NCI-H1105 (cell line): ENCODE measurements at regions not wholly inside any gene's neighbourhood (a gene's known extent, or its start where the extent isn't known, plus 50 kb on each side); places are given as distances from the start of the nearest gene placed in this dataset.

Experiments used
- DNase-seq: peaks from one replicate; lab custom pipeline; 2025; lab: John Stamatoyannopoulos, UW

GRCh38 chr12:30437616-30438015, 258.1 kb downstream of the IPO8 start:
- DNase-seq: no peak

- no peak for DNase-seq
These were observed 258.6 kb downstream of the IPO8 start for GRCh38 chr12:30437044-30437443.

DNA sequence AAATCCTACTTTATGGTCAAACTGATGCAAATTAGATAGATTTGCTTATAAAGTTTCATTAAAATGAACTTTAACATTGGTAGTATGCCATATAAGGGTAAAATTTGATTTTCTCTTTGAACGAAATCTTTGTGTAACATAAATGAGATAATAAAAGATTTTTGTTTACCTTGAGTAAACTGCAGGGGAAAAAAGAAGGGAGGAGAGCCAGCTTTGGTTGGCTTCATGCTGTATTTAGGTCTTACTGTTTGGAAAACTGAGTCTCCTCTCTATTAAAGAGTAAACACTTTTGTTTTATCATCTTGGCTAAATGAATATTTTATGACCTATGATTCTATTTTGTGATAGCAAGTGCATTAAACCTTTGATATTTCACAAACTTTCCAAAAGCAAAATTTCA, 267.6 kb downstream of the IPO8 start:
- DNase-seq: no peak

DNA sequence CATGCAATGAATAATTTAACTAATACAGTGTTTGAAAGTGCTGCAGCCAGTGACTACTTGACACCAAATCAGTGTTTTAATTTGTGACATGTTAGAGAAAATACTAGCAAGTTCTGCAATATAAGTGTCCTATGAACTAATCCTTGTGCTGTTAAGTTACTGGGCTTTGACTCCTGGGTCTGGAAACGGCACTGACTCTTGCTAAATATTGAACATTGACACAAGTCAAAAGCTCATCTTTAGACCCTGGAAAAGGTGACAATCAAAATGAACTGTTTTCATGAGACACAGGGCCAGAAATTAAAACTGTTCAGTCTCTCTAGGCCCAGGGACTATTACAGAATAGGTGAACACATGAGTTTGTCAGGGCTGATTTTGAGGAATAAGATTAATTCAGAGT, 268.1 kb downstream of the IPO8 start:
- no peak for DNase-seq

- no peak for DNase-seq
These were observed 270.2 kb downstream of the IPO8 start for GRCh38 chr12:30425445-30425844.

- no peak for DNase-seq
These were observed 272.3 kb downstream of the IPO8 start for GRCh38 chr12:30423330-30423729.

GRCh38 chr12:30422844-30423243, 272.8 kb downstream of the IPO8 start:
- no peak for DNase-seq

DNA sequence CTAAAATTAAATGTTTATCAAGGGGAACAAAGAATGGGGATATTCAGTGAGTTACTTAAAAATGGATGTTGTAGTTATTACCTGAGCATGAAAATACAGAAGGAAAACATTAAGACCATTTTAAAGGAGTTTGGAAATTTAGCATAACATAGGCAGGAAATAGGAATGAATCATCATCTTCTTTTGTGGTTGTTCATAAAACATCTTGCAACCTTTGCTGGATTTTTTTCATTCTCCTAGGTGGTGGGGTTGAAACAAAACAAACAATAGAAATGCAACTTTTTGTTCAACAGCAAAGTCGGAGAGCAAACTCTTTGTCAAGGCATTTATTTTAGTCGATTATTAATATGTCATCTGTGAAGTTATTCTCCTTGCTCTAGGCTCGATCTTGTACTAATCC, 275.1 kb downstream of the IPO8 start:
- DNase-seq: no peak

GRCh38 chr12:30417697-30418231, 277.9 kb downstream of the IPO8 start:
- no peak for DNase-seq

DNA sequence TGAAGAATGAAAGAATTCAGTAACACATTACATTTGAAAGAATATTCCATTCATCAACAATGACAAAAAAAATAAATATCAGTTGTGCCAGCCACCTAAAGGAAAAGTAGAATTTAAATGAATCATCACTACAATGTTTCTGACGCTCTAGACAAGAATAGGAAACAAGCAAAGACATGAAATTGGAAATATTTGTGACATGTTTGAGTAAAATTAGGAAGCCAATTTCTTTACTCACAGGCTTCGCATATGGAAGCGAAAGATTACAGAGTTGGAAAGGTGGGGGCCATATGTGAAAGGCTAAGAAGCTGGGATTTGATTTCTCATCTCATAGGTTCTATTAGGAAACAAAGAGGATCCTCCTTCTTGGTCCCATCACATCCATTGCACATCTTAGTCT, 279.0 kb downstream of the IPO8 start:
- DNase-seq: no peak

DNA sequence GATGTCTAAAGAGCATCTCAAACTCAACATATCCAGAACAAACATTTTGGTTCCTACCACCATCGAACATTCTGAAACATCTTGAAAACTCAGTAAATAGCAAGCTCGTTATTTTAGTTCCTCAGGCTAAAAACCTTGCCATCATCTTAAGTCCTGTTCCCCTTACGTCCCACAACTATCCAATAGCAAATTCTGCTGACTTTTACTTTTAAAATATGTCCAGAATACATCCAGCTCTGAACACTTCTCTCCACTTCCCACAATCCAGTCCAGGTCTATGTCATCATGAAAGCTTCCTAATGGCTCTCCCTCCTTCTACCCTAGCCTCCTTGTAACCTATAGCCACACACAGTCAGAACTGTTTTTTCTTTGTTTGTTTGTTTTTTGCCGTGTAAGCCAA, 279.9 kb downstream of the IPO8 start:
- DNase-seq: no peak

- DNase-seq: no peak
These were observed 281.2 kb downstream of the IPO8 start for GRCh38 chr12:30414507-30414906.

- DNase-seq: no peak
These were observed 295.3 kb downstream of the IPO8 start for GRCh38 chr12:30400349-30400748.

DNA sequence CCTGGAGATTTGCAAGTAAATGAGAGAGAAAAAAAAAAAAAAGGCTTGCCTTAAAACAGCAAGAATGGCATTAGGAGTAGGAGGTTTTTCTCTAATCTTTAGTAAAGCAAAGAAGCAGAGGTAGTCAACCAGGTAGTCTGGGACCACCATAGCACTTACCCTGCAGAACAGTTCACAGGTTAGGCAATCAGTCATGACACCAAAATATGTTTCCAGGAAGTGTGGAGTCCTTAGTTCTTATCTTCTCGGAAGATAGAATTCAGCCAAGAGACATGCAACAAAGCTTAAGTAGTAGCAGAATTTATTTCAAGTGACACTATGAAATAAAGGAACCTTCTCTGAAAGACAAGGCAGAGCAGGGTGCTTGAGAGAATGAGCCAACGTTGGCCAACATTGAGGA, 295.8 kb downstream of the IPO8 start:
- no peak for DNase-seq

- DNase-seq: no peak
These were observed 299.1 kb downstream of the IPO8 start for GRCh38 chr12:30396576-30396975.

GRCh38 chr12:30395190-30395589, 300.5 kb downstream of the IPO8 start:
- no peak for DNase-seq

- no peak for DNase-seq
These were observed 303.8 kb downstream of the IPO8 start for GRCh38 chr12:30391766-30392366.

- no peak for DNase-seq
These were observed 310.0 kb downstream of the IPO8 start for GRCh38 chr12:30385706-30386105.

GRCh38 chr12:30384976-30385375, 310.7 kb downstream of the IPO8 start:
- DNase-seq: no peak

DNA sequence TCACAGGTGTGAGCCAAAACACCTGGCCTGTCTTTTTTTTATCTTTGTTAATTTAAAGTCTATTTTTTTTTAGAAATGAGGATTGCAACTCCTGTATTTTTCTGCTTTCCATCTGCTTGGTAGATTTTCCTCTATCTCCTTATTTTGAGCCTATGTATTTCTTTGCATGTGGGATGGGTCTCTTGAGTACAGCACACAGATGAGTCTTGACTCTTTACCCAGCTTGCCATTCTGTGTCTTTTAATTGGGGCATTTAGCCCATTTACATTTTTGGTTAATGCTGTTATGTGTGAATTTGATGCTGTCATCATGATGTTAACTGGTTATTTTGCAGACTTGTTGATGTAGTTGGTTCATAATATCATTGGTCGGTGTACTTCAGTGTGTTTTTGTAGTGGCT, 317.4 kb downstream of the IPO8 start:
- DNase-seq: no peak

DNA sequence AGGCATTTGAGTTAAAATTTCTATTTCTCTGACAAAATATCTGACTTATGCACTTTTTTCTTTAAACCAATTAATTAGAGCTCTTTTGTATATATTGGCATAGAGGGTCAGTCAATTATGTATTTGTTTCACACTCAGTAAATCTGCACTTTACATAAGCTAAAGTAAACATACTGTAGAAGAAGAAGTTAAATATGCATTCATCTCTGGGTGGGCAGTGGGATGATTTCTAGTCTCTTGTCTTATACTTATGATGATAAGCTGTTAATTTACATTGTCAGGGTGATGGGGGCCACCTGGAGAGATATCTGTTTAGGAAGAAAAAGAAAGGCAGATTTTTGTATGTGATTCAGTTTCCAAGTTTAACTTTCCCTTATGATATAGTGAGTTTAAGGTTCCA, 330.8 kb downstream of the IPO8 start:
- no peak for DNase-seq

DNA sequence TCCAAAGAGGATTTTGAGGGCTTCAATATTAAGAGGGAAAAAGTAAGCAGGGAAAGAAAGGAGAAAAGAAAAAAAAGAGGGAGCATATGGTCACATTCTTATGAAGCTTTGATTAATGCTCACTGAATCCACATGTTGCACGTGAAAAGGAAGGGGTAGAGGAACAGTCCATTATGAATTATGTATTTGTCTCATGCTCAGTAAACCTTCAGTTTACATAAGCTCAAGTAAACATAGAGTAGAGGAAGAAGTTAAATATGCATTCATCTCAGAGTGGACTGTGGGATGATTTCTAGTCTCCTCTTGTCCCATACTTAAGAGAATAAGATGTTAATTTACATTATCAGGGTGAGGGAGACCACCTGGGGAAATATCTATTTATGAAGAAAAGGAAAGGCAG, 334.5 kb downstream of the IPO8 start:
- DNase-seq: no peak

- DNase-seq: no peak
These were observed 337.0 kb downstream of the IPO8 start for GRCh38 chr12:30358671-30359070.

DNA sequence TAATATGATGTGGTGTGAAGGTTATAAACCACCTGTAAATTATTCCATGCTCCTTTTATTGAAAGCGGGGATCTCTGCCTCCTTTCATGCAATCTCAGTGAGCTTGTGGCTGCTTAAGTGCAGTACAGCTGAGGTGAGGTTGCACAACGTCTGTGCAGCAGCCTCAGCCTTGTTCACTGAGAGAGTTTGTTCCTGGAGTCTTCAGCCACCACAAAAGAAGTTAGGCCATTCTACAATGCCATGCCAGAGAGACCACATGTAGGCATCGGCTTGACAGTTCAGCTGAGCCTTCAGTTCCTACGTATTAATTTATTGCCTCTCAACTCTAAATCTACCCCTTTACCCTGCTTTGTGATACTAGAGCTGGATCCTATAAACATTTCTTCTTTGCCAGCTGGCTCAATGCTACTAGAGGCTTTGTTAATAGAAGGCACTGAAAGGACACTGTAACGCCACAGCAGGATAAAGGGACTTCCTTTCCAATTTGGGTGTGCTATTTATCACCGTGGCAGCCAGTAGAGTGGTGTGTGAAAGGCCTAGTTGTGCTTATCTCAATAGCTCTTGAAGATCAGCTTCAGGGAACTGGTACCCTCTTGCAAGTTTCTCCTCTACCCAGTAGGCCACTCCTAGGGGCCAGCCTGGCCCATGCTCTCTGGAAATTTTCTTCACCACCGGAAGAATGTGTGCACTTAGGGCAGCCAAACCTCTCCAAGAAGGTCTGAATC, 337.7 kb downstream of the IPO8 start:
- DNase-seq: no peak
